PC-3 (cell line): ENCODE measurements at regions not wholly inside any gene's neighbourhood (a gene's known extent, or its start where the extent isn't known, plus 50 kb on each side); places are given as distances from the start of the nearest gene placed in this dataset.
A peak's percentile ranks its signal among the peaks of the same experiment; 100 is the strongest.

ENCODE experiments used
- ATAC-seq: fragments of 200-7000 bp; cut with Tn5 transposase; 2 replicates; pipeline ENCODE4 v1.9.1; 2020; ENCODE audit warnings: mild to moderate bottlenecking, moderate library complexity
- BruUV-seq: library from RNA; stranded (reverse); fragments of 400-500 nt; replicated peaks from 2 replicates; lab custom pipeline; 2021; lab: Mats Ljungman, UMichigan
- CTCF ChIA-PET: fragments of 300-600 bp; sonication (Branson Sonifier 250); formaldehyde crosslinking; loops from one replicate; lab custom pipeline; 2022; ENCODE audit warnings: antibody characterized with exemption; lab: Charles Lee
- POLR2A ChIA-PET: fragments of 300-600 bp; sonication (Branson Sonifier 250); formaldehyde crosslinking; loops from one replicate; lab custom pipeline; 2022; ENCODE audit warnings: antibody characterized with exemption; ENCODE audit not compliant: unreplicated experiment; lab: Charles Lee
- DNase-seq: peaks from one replicate; pipeline ENCODE4 v3.0.0-alpha.2; 2015
- H2AFZ ChIP-seq: fragments of 300-600 bp; sonication (generic); 2 replicates; pipeline ENCODE4 v1.6.0; 2016; ENCODE audit warnings: antibody characterized with exemption, low read length
- H3F3A ChIP-seq: fragments of 300-600 bp; sonication (generic); one replicate; pipeline ENCODE4 v1.6.0; 2017; ENCODE audit warnings: antibody characterized with exemption, low read length, control low read depth, mild to moderate bottlenecking; ENCODE audit not compliant: unreplicated experiment
- H3K27ac ChIP-seq: fragments of 300-600 bp; sonication (generic); 2 replicates; pipeline ENCODE4 v1.5.1; 2016; ENCODE audit warnings: mild to moderate bottlenecking, low read length
- H3K27me3 ChIP-seq: fragments of 300-600 bp; sonication (generic); 2 replicates; pipeline ENCODE4 v1.6.1; 2016; ENCODE audit warnings: low read length, mixed read lengths
- H3K36me3 ChIP-seq: fragments of 300-600 bp; sonication (generic); 2 replicates; pipeline ENCODE4 v1.6.1; 2016; ENCODE audit warnings: low read depth, mixed run types, low read length, mixed read lengths
- H3K4me1 ChIP-seq: fragments of 300-600 bp; sonication (generic); 2 replicates; pipeline ENCODE4 v1.5.1; 2016; ENCODE audit warnings: low read length; ENCODE audit not compliant: insufficient read depth
- H3K4me2 ChIP-seq: fragments of 300-600 bp; sonication (generic); 2 replicates; pipeline ENCODE4 v1.6.0; 2016; ENCODE audit warnings: low read length
- H3K4me3 ChIP-seq: fragments of 300-600 bp; sonication (generic); 2 replicates; pipeline ENCODE4 v1.5.1; 2016; ENCODE audit warnings: mild to moderate bottlenecking, low read length, mixed read lengths
- H3K79me2 ChIP-seq: fragments of 300-600 bp; sonication (generic); 2 replicates; pipeline ENCODE4 v1.6.1; 2017; ENCODE audit warnings: low read length, mixed read lengths
- H3K9ac ChIP-seq: fragments of 300-600 bp; sonication (generic); 2 replicates; pipeline ENCODE4 v1.6.0; 2016; ENCODE audit warnings: mild to moderate bottlenecking, low read length
- H3K9me2 ChIP-seq: fragments of 300-600 bp; sonication (generic); replicated peaks from 2 replicates; pipeline ENCODE4 v1.6.1; 2016; ENCODE audit warnings: mixed run types, low read length, mixed read lengths
- H3K9me3 ChIP-seq: fragments of 300-600 bp; sonication (generic); 2 replicates; pipeline ENCODE4 v1.6.1; 2016; ENCODE audit warnings: low read length, mixed read lengths
- H4K20me1 ChIP-seq: fragments of 300-600 bp; sonication (generic); 2 replicates; pipeline ENCODE4 v1.6.1; 2016; ENCODE audit warnings: low read length, mixed read lengths
- EZH2 ChIP-seq: fragments of 300-600 bp; sonication (generic); IDR thresholded peaks from one replicate; pipeline ENCODE4 v1.6.1; 2017; ENCODE audit warnings: antibody characterized with exemption, mild to moderate bottlenecking, low read length; ENCODE audit not compliant: unreplicated experiment
- EZH2phosphoT487 ChIP-seq: fragments of 300-600 bp; sonication (generic); IDR thresholded peaks from 2 replicates; pipeline ENCODE4 v1.6.1; 2018; ENCODE audit warnings: mild to moderate bottlenecking, antibody characterized with exemption, low read length, borderline replicate concordance
- intact Hi-C: fragments of 100-400 bp; cut with micrococcal nuclease; formaldehyde crosslinking; loops from 2 replicates; pipeline ENCODE4 v1.9.0; 2023
- TF ChIP-seq, protein P1 (sequence below): fragments of 300-600 bp; sonication (generic); conservative IDR thresholded peaks from 2 replicates; pipeline ENCODE4 v1.5.1; 2017; ENCODE audit warnings: antibody characterized with exemption, low read depth, mild to moderate bottlenecking, low read length

DNA sequence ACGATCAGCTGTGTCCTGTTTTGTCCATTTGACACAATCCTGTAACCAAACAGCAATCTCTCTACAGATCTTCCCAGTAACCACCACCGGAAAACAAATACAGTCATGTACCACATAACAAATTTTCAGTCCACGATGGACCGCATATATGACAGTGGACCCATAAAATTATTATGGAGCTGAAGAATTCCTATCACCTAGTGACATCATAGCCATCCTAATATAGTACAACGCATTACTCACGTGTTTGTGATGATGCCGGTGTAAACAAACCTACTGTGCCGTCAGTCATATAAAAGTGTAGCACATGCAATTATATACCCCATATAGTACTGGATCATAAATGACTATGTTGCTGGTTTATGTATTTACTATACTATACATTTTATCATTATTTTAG is 133.7 kb upstream of the EDNRA start:
- BruUV-seq, result no TSS peak
- no peak overlapping the region for H3K9ac ChIP-seq
- H3F3A ChIP-seq, result peaks cover 5% of the 10 kb centered on the region
- no peak overlapping the region for H2AFZ ChIP-seq
- no peak overlapping the region for H3K27ac ChIP-seq
- no peak for ATAC-seq
- no peaks in the 10 kb centered on the region for H3K9me2 ChIP-seq
- ChIA-PET POLR2A (no interaction called here), CTCF (no interaction called here)
- H3K36me3 ChIP-seq, result no peaks in the 10 kb centered on the region; the same call in 1 of the 2 replicates
- H3K4me2 ChIP-seq, result no peak overlapping the region
- intact Hi-C loops, result no loop called here
- no peaks in the 10 kb centered on the region for H3K27me3 ChIP-seq
- no peak overlapping the region for H3K4me3 ChIP-seq
- no peak for DNase-seq
- peaks cover 6% of the 10 kb centered on the region; the same call in 1 of the 2 replicates for H3K9me3 ChIP-seq
- peaks cover 6% of the 10 kb centered on the region for H3K4me1 ChIP-seq
- TF ChIP-seq EZH2, result no peak
- no peak for TF ChIP-seq EZH2phosphoT487
- TF ChIP-seq, protein P1, sequence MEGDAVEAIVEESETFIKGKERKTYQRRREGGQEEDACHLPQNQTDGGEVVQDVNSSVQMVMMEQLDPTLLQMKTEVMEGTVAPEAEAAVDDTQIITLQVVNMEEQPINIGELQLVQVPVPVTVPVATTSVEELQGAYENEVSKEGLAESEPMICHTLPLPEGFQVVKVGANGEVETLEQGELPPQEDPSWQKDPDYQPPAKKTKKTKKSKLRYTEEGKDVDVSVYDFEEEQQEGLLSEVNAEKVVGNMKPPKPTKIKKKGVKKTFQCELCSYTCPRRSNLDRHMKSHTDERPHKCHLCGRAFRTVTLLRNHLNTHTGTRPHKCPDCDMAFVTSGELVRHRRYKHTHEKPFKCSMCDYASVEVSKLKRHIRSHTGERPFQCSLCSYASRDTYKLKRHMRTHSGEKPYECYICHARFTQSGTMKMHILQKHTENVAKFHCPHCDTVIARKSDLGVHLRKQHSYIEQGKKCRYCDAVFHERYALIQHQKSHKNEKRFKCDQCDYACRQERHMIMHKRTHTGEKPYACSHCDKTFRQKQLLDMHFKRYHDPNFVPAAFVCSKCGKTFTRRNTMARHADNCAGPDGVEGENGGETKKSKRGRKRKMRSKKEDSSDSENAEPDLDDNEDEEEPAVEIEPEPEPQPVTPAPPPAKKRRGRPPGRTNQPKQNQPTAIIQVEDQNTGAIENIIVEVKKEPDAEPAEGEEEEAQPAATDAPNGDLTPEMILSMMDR, result no peak
- no peaks in the 10 kb centered on the region for H4K20me1 ChIP-seq
- H3K79me2 ChIP-seq, result no peaks in the 10 kb centered on the region

DNA sequence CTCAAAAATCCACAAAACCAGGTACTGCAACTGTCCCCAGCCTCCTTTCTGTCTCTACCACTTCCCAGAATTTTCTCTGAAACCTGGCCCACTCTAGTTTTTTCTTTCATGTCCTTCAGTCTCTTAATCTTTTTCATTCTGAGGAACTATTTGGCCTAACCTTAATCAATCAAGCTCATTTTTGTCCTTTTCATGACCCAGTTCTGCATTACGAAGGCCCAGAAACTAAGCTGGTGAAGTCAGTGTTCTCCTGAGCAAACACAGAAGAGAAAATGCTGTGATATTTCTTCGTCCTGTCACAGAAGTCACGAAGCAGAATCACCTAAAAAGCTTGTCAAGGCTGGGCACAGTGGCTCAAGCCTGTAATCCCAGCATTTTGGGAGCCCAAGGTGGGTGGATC is 131.7 kb upstream of the EDNRA start:
- no peaks in the 10 kb centered on the region for H4K20me1 ChIP-seq
- no peak overlapping the region for H3K27ac ChIP-seq
- H3K9ac ChIP-seq, result no peak overlapping the region
- no peaks in the 10 kb centered on the region; the same call in 1 of the 2 replicates for H3K36me3 ChIP-seq
- DNase-seq (no peak), ATAC-seq (no peak)
- intact Hi-C loops, result no loop called here
- peaks cover 11% of the 10 kb centered on the region for H3K9me3 ChIP-seq
- H3K27me3 ChIP-seq, result no peaks in the 10 kb centered on the region
- peaks cover 6% of the 10 kb centered on the region for H3K4me1 ChIP-seq
- H3F3A ChIP-seq, result peaks cover 5% of the 10 kb centered on the region
- TF ChIP-seq, protein P1, result no peak
- no peak for TF ChIP-seq EZH2phosphoT487
- TF ChIP-seq EZH2, result no peak
- ChIA-PET POLR2A (no interaction called here), CTCF (no interaction called here)
- H3K4me3 ChIP-seq, result no peak overlapping the region
- H3K4me2 ChIP-seq, result no peak overlapping the region
- no peak overlapping the region for H2AFZ ChIP-seq
- no peaks in the 10 kb centered on the region for H3K79me2 ChIP-seq
- no peaks in the 10 kb centered on the region for H3K9me2 ChIP-seq
- no TSS peak for BruUV-seq

DNA sequence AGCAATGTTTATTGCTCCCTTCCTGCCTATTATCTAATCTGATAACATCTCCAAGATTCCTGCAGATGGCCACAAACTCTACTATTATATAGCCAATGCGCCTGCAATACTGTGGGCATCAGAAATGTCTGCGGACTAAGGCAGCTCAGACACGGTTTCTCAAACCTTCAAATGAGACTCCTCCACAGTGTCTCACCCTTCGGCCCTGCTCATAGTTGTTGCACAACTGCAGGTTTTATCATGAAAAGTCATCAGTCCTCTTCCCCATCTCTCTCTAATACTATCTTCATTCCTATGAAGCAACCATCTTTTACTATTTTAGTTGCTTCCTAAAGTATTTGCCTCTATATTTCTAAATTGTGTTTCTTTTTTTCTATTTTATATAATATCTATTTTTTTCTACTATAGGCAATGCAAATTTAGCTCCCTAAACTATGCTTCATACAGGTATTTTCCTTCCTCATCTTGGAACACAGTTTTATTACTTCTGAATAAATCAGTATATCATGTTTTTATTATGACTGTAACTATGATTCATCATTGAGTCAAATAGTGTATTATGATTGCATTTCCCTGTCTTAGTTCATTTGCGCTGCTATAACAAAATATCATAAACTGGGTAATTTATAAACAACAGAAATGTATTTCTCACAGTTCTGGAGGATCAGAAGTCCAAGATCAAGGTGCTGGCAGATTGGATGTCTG is 129.7 kb upstream of the EDNRA start:
- H3K4me3 ChIP-seq, result no peak overlapping the region
- peak overlapping the region; percentile 62 for H3K4me2 ChIP-seq
- no peaks in the 10 kb centered on the region; the same call in 1 of the 2 replicates for H3K36me3 ChIP-seq
- peak overlapping the region; percentile 87 for H3K27ac ChIP-seq
- no peak for TF ChIP-seq EZH2phosphoT487
- TF ChIP-seq EZH2, result no peak
- TF ChIP-seq, protein P1, result no peak
- intact Hi-C loops, result no loop called here
- peaks cover 5% of the 10 kb centered on the region for H3F3A ChIP-seq
- H4K20me1 ChIP-seq, result no peaks in the 10 kb centered on the region
- H2AFZ ChIP-seq, result no peak overlapping the region
- ChIA-PET CTCF (no interaction called here), POLR2A (interaction anchor here (0.6 kb wide), 1 partner anchor 58 kb away, joined by 3 read pairs; no protein-coding TSS in a partner anchor)
- H3K4me1 ChIP-seq, result peaks cover 15% of the 10 kb centered on the region
- ATAC-seq, result peak; percentile 86
- H3K9ac ChIP-seq, result peak overlapping the region; percentile 15; the same call in 1 of the 2 replicates
- DNase-seq, result peak; percentile 75
- no peaks in the 10 kb centered on the region for H3K27me3 ChIP-seq
- no TSS peak for BruUV-seq
- H3K79me2 ChIP-seq, result no peaks in the 10 kb centered on the region
- peaks cover 11% of the 10 kb centered on the region for H3K9me3 ChIP-seq
- H3K9me2 ChIP-seq, result no peaks in the 10 kb centered on the region
